Body of pancreas (tissue), 4 donors: ENCODE measurements at regions not wholly inside any gene's neighbourhood (a gene's known extent, or its start where the extent isn't known, plus 50 kb on each side); places are given as distances from the start of the nearest gene placed in this dataset.

Experiments
- POLR2A ChIP-seq, 3 donors: fragments of 450-650 bp; IDR thresholded peaks; one replicate each; pipeline ENCODE4 v1.6.1; 2016; ENCODE audit warnings: antibody characterized with exemption in 3 of 3, mild to moderate bottlenecking in 2 of 3
- TF ChIP-seq, protein P1 (sequence below), 7 experiments: fragments of 450-650 bp in 4 of 7; fragments of 200-600 bp in 3 of 7; sonication (generic) in 3 of 7; IDR thresholded peaks; one replicate each; pipeline ENCODE4 v1.5.1; 2016 to 2019; ENCODE audit warnings: antibody characterized with exemption in 7 of 7

- TF ChIP-seq, protein P1, sequence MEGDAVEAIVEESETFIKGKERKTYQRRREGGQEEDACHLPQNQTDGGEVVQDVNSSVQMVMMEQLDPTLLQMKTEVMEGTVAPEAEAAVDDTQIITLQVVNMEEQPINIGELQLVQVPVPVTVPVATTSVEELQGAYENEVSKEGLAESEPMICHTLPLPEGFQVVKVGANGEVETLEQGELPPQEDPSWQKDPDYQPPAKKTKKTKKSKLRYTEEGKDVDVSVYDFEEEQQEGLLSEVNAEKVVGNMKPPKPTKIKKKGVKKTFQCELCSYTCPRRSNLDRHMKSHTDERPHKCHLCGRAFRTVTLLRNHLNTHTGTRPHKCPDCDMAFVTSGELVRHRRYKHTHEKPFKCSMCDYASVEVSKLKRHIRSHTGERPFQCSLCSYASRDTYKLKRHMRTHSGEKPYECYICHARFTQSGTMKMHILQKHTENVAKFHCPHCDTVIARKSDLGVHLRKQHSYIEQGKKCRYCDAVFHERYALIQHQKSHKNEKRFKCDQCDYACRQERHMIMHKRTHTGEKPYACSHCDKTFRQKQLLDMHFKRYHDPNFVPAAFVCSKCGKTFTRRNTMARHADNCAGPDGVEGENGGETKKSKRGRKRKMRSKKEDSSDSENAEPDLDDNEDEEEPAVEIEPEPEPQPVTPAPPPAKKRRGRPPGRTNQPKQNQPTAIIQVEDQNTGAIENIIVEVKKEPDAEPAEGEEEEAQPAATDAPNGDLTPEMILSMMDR (IDR thresholded peaks at IDR 0.05) = no peak
- no peak for TF ChIP-seq POLR2A (IDR thresholded peaks at IDR 0.05)
These were observed 467.3 kb downstream of the CMPK2 start for GRCh38 chr2:6398421-6398820.
